ENCODE measurements at regions not wholly inside any gene's neighbourhood (a gene's known extent, or its start where the extent isn't known, plus 50 kb on each side); places are given as distances from the start of the nearest gene placed in this dataset.
"Not testable (repeated sequence)": the region's sequence is repeated elsewhere in the genome, so short reads cannot be mapped to it uniquely, and the experiment has no call there.

- DNase-seq (ENCODE audit: extremely low read depth, insufficient read length) = no peak
- TF ChIP-seq CTCF (IDR thresholded peaks at IDR 0.05; ENCODE audit: insufficient read depth, low read length, poor library complexity, severe bottlenecking) = no peak
- Histone ChIP-seq H3K4me3 (replicated peaks; ENCODE audit: low read depth, low read length) (no peak overlapping the region), H3K36me3 (ENCODE audit: control insufficient read depth, insufficient read depth, low read length) (no peaks in the 10 kb centered on the region), H3K27me3 (replicated peaks; ENCODE audit: control insufficient read depth, insufficient read depth, low read length) (no peaks in the 10 kb centered on the region)
These were observed 107.3 kb upstream of the RAI2 start for GRCh38 chrX:17968367-17968766.

- Histone ChIP-seq H3K27me3 (replicated peaks; ENCODE audit: control insufficient read depth, insufficient read depth, low read length) (no peaks in the 10 kb centered on the region), H3K4me3 (replicated peaks; ENCODE audit: low read depth, low read length) (no peak overlapping the region)
- DNase-seq (ENCODE audit: extremely low read depth, insufficient read length) = no peak
These were observed 106.8 kb upstream of the RAI2 start for GRCh38 chrX:17967888-17968287.

GRCh38 chrX:17964871-17965270 is 103.8 kb upstream of the RAI2 start:
- H3K4me3 ChIP-seq (replicated peaks; ENCODE audit: low read depth, low read length) = no peak overlapping the region
- no peak for TF ChIP-seq CTCF (IDR thresholded peaks at IDR 0.05; ENCODE audit: insufficient read depth, low read length, poor library complexity, severe bottlenecking)
- H3K27me3 ChIP-seq (replicated peaks; ENCODE audit: control insufficient read depth, insufficient read depth, low read length) = no peaks in the 10 kb centered on the region
- H3K36me3 ChIP-seq (ENCODE audit: control insufficient read depth, insufficient read depth, low read length) = no peaks in the 10 kb centered on the region
- no peak for DNase-seq (ENCODE audit: extremely low read depth, insufficient read length)

More at GRCh38 chrX:17967888-17968287, 106.8 kb upstream of the RAI2 start:
- H3K36me3 ChIP-seq (ENCODE audit: control insufficient read depth, insufficient read depth, low read length) = no peaks in the 10 kb centered on the region
- no peak for TF ChIP-seq CTCF (IDR thresholded peaks at IDR 0.05; ENCODE audit: insufficient read depth, low read length, poor library complexity, severe bottlenecking)

- no peaks in the 10 kb centered on the region for H3K36me3 ChIP-seq (ENCODE audit: control insufficient read depth, insufficient read depth, low read length)
- H3K4me3 ChIP-seq (replicated peaks; ENCODE audit: low read depth, low read length) = no peak overlapping the region
- TF ChIP-seq CTCF (IDR thresholded peaks at IDR 0.05; ENCODE audit: insufficient read depth, low read length, poor library complexity, severe bottlenecking) = no peak
- H3K27me3 ChIP-seq (replicated peaks; ENCODE audit: control insufficient read depth, insufficient read depth, low read length) = no peaks in the 10 kb centered on the region
- DNase-seq (ENCODE audit: extremely low read depth, insufficient read length) = no peak
These were observed 99.8 kb upstream of the RAI2 start for GRCh38 chrX:17960891-17961290.

- no peak overlapping the region for H3K4me3 ChIP-seq (replicated peaks; ENCODE audit: low read depth, low read length)
- H3K36me3 ChIP-seq (ENCODE audit: control insufficient read depth, insufficient read depth, low read length) = no peaks in the 10 kb centered on the region
- H3K27me3 ChIP-seq (replicated peaks; ENCODE audit: control insufficient read depth, insufficient read depth, low read length) = no peaks in the 10 kb centered on the region
- DNase-seq (ENCODE audit: extremely low read depth, insufficient read length) = no peak
- TF ChIP-seq CTCF (IDR thresholded peaks at IDR 0.05; ENCODE audit: insufficient read depth, low read length, poor library complexity, severe bottlenecking) = peak; percentile 70
These were observed 83.9 kb upstream of the RAI2 start for GRCh38 chrX:17944833-17945497.

GRCh38 chrX:17941171-17941570 is 80.1 kb upstream of the RAI2 start:
- H3K27me3 ChIP-seq (replicated peaks; ENCODE audit: control insufficient read depth, insufficient read depth, low read length); H3K36me3 ChIP-seq (ENCODE audit: control insufficient read depth, insufficient read depth, low read length); DNase-seq (ENCODE audit: extremely low read depth, insufficient read length); H3K4me3 ChIP-seq (replicated peaks; ENCODE audit: low read depth, low read length): not testable (repeated sequence)

Measured in GM06990 (cell line).